COLO829 (cell line): ENCODE measurements at regions not wholly inside any gene's neighbourhood (a gene's known extent, or its start where the extent isn't known, plus 50 kb on each side); places are given as distances from the start of the nearest gene placed in this dataset.
A peak's percentile ranks its signal among the peaks of the same experiment; 100 is the strongest.

ENCODE experiments used
- DNase-seq: peaks from one replicate; pipeline ENCODE4 v3.0.0; 2012; ENCODE audit warnings: low spot score

- no peak for DNase-seq
Observed at GRCh38 chr4:114364857-114365256, 233.8 kb upstream of the UGT8 start.

DNA sequence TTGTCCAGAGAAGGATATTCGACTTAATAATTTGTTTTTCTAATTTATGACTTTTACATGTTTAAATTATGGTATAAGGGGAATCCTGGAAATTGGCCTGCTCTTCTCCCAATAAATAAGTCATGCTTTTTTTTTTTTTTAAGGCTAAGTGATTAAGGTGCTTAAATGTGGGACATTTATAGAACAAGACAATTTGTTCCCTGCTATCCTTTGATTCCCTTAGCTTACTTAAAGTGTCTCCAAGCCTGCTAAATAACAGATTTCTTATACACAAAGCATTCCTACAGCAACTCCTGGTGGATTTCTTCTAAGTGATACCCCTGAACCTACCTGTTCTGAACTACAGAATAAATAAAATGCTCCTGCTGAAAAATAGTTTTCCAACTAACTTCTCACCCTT, 233.0 kb upstream of the UGT8 start:
- DNase-seq: no peak

DNA sequence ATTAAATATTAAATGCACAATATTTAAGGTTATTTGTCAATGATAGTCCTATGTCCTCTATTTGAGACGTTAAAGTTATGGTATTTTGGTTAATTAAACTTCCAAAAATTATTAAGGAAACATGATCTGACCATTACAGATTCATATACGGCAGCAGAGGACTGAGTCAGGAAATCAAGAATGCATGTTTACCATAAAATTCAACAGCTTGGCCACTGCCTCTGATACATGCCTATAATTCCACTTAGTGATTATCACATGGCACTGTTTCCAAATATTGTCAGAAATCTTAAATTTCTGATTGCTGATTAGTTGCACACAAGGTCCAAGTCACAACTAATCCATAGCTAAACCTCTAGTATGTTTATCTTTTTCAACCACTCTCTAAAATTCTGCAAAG, 232.2 kb upstream of the UGT8 start:
- DNase-seq: no peak

GRCh38 chr4:114368751-114369150, 229.9 kb upstream of the UGT8 start:
- DNase-seq: no peak

DNA sequence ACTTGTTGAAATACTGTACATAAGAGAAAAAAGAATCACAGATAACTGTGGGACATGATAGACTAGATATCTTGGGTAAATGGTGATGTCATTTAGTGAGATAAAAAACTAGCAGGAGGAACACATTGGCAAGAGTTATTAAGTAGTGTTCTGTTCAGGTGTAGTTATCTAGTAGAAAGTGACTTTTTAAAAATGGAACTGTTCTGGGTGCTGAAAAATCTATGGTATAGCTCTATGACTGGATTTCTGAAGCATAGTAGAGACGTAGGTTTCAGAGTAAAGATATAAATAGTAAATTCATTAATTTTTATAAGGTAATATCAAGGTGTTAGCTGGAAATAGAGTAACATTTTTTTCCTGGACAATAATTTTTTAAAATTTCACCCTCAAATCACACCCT, 225.1 kb upstream of the UGT8 start:
- DNase-seq: no peak

DNA sequence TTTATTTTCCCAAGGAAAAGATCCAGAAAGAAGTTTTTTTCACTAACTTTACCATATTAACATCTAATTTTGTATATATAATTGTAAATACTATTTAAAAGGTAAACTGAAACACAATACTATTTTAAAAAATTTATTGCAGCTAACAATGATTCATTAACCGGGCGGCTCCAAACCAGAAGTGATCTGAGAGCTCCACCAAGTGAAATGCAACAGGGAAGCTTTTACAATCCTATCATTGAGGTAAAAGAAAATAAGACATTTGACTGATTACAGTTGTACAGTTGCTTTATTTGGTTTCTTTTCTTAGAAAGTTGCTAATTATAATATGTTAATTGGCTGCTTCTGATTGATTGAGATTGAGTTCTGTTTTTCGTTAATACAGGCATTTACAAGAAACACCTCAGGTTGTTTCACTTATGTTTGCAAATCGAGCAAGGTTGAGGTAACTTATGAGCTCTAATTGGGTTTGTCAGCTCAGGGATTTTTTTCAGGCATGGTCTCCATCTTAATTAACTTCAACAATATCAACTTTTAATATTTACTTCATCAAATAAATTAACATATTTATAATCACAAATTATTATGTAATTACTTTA, 220.2 kb upstream of the UGT8 start:
- DNase-seq: no peak

DNA sequence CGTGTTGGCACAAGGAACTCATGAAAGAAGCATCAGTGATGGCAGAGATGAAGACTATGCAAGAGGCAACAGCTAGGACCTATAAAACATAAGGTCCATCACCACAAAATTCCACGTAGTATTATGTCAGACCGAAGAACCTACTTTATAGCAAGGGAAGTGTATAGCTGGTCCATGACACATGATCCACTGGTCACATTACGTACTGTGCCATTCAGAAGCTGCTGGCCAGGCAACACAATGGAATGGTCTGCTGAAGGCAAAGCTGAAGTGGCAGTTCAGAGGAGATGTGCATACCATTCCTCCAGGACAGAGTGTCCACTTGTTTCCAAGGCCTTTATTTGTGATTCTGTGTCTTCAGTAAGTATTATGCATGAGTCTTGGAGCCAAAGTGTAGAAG, 215.5 kb upstream of the UGT8 start:
- no peak for DNase-seq

- peak; percentile 86 for DNase-seq
Observed at GRCh38 chr4:114383721-114384120, 214.9 kb upstream of the UGT8 start.

GRCh38 chr4:114384629-114385028, 214.0 kb upstream of the UGT8 start:
- DNase-seq: no peak

DNA sequence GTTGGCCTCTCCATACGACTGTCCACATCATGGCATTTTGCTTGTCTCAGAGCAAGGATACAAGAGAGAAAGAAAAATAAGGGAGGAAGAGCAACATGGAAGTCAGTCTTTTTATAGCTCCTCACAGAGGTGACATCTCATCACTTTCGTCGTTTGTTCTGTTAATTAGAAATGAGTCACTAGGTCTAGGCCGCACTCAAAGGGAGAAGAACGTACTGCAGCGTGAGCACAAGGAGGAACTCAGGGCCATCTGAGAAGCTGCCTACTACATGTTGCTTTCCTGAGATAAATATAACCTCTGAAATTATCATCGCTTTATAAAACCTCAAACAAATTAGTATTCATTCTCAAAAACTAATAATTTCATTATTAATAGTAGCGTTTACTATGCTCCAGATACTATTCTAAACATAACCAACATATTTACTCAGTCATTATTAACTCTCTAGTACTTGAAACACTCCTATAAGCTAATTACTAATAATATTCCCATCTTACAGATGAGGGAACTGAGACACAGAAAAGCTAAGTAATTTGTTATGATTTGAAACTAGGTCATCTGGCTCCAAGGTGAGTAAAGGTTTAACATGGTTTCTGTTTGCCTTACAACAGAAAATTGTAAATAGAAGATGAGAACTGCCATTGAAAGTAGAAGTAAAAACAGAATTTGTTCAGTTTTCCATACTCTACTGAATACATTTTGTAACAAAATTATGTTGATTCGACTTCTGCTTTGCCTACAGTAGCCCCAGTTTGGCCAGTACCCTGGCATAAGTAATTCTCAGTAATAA, 213.2 kb upstream of the UGT8 start:
- no peak for DNase-seq

- peak; percentile 49 for DNase-seq
Observed at GRCh38 chr4:114386637-114387233, 211.9 kb upstream of the UGT8 start.

DNA sequence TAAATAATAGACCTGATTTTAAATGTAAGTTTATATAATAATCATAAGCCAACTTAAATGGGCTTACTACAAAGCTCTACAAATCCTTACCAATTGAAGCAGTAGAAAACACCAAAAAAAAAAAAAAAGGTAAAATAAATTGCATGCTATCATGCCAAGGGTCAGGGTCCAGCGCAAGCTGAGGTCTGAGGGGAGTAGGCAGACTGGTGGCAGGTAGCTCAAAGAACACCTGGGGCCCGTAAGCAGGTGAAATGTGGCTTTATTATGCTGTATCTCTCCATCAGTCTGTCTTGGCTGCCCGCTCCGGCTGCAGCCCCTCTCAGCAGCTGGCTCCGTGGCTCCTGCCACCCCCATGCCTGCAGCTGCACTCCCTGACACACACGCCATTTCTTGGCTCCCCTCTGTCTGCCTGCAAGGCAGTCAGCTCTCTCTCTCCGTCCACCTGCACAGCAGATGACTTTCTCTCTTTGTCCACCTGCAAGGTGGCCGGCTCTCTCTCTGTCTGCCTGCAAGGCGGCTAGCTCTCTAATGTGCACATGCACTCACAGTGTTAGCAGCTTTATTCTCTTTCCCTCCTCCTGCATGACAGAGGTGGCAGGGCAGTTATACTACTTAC, 209.4 kb upstream of the UGT8 start:
- no peak for DNase-seq

DNA sequence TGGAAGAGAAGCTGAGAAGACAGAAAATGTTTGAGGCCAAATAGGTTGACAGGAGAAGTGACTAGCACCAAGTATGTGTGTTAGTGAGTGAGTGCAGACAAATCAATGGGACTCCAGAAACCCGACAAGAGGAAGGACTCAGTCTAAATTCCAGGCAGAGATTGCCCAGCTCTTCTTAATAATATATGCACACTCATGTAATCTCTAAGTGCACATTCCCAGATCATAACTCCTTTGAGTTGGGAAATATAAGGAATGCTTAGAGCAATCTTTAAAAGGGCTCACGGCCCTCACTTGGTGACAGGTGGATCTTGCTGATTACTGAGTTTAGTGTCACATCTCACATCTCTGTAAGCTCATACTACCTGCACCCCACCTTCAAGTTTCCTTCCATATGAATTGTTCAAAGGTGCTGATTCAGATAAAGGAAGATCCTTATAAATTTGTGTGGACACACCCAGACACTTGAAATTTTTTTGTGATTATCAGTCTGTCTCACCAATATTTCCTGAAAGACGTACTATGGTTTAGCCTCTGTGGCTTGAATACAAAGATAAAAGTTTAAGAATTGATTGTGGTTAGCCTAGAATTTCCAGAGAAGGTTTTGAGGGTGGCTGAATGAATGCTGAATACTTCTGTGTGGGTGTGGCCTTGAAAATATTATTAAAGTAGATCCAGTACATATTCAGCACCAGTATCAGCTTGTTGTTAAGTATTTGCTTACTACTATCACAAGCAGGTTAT, 205.1 kb upstream of the UGT8 start:
- no peak for DNase-seq

- no peak for DNase-seq
Observed at GRCh38 chr4:114396808-114397207, 201.8 kb upstream of the UGT8 start.

DNA sequence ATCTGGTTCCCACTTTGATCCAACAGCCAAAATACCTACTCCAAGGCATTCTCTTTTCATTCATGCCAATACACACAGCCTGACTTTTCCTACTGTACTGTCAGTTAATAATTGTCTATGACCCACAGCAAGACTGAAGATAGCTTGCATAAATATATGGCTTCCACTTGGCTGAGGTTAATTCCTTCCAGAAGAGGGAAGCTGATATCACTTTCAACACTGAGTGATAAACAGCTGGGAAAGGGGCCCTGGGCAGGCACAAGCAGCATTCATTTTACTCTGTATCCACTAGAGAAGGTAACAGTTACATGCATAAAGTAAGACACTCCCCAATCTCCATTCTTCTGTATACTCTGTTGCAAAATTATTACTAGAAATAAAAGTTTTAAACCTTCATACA, 200.2 kb upstream of the UGT8 start:
- DNase-seq: no peak

GRCh38 chr4:114399105-114399504, 199.5 kb upstream of the UGT8 start:
- no peak for DNase-seq

GRCh38 chr4:114400531-114400930, 198.1 kb upstream of the UGT8 start:
- DNase-seq: peak; percentile 89

DNA sequence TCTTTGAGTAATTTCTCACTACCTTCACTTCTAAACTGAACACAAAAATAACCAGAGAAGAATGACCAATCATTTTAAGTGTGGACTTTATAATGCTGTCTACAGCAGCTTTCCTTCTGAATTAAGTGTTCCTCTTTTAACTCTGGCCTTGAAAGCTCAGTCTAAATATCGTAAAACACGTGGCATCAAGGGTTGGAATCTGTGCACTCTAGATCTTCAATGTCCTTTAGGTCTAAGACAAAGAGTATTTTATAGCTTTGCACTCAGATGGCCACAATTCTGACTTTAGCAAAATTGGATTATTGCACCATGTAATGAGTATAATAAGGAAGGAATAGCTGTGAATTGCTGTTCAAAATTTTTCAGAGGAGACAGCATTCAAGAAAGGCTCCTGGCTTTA, 197.1 kb upstream of the UGT8 start:
- no peak for DNase-seq

DNA sequence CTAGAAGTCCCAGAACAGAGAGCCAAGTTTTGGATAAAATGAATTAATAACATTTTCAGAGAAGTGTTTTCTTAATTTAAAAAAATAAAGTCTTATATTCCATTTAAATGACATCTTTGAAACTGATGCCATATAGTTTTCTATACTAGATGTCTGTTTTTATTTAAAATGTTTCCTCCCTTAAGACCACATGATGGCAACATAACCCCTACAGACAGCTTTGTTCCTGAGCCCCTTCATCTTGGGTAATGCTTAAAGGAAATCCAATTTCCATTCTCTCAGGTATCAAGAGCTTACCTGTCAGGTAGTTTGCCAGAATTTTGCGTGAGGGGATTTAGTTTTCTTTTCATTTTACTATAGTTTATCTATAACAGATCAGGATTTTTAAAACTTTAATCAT, 181.4 kb upstream of the UGT8 start:
- DNase-seq: peak; percentile 40

GRCh38 chr4:114420069-114420468, 178.5 kb upstream of the UGT8 start:
- DNase-seq: no peak

DNA sequence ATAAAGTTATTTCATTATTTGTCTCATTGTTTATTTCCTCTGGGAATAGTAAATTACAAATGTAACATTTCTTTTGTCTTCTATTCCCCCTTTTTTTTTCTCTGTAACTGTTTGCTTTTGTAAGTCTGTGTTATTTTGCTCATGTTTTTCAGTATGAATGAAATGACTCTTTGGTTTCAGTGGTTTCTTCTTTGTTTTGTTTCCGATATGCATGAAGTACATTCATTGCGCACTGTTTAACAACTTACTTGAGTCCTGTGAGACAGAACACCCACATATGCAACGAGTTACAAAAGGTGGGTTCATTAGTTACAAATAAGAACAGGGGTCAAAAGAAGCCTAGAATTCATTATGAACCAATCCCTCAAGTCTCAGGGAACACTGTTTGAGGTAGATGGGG, 175.0 kb upstream of the UGT8 start:
- no peak for DNase-seq

- DNase-seq: no peak
Observed at GRCh38 chr4:114435116-114435515, 163.5 kb upstream of the UGT8 start.
